Stomach smooth muscle (tissue), 2 donors: ENCODE measurements at regions not wholly inside any gene's neighbourhood (a gene's known extent, or its start where the extent isn't known, plus 50 kb on each side); places are given as distances from the start of the nearest gene placed in this dataset.
"Not testable (repeated sequence)": the region's sequence is repeated elsewhere in the genome, so short reads cannot be mapped to it uniquely, and the experiment has no call there.

ENCODE experiments used
- H3K27ac ChIP-seq: one replicate; pipeline ENCODE4 v1.7.0; 2013; ENCODE audit warnings: mild to moderate bottlenecking, low read length, inconsistent platforms
- H3K27me3 ChIP-seq, 2 donors: one replicate each; pipeline ENCODE4 v1.7.0; 2013; ENCODE audit warnings: low read length in 2 of 2; ENCODE audit not compliant: insufficient read depth in 2 of 2, control insufficient read depth in 1 of 2
- H3K36me3 ChIP-seq, 2 donors: one replicate each; pipeline ENCODE4 v1.7.0; 2013; ENCODE audit warnings: low read length in 2 of 2; ENCODE audit not compliant: control insufficient read depth in 2 of 2, insufficient read depth in 2 of 2
- H3K4me1 ChIP-seq: one replicate; pipeline ENCODE4 v1.7.0; 2013; ENCODE audit warnings: low read length; ENCODE audit not compliant: control insufficient read depth, insufficient read depth
- H3K4me3 ChIP-seq, 2 donors: one replicate each; pipeline ENCODE4 v1.7.0; 2013; ENCODE audit warnings: low read length in 2 of 2
- H3K9ac ChIP-seq, 2 donors: one replicate each; pipeline ENCODE4 v1.7.0; 2013; ENCODE audit warnings: low read length in 2 of 2, mild to moderate bottlenecking in 1 of 2
- H3K9me3 ChIP-seq, 2 donors: one replicate each; pipeline ENCODE4 v1.7.0; 2013; ENCODE audit warnings: low read length in 2 of 2; ENCODE audit not compliant: control insufficient read depth in 2 of 2
- donor health status: healthy.
- donor health status: Pancreatic carcinoma.

DNA sequence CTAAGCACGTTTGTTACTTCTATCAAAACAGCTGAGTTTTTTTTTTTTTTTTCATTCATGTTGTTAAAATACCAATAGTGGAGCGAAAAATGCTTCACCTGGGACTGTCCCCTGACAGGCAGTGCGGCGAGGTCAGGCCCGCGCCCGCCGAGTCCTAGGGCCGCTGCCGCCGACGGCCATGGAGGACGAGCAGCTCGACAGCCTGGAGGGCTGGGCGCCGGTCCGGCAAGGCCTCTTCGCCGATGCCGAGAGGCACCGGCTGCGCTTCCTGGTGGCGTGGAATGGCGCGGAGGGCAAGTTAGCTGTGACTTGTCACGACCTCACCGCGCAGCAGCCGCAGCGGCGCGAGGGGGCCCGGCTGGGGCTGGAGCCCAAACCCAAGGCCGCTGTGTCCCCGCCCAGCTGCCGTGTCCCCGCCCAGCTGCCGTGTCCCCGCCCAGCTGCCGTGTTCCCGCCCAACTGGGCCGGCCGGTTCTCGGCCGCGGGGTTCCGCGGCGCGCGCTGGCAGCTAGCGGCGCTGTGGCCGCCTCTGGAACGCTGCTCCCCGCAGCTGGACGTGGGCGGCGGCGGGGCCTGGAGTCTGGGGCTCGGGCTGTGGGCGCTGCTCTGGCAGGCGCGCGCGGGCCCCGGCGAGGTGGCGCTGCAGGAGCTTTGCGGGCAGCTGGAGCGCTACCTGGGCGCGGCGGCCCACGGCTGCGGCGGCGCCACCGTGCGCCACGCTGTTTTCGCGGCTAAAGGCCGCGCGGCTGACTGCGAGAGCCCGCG is 56.7 kb upstream of the GOLGA8R start:
- not testable (repeated sequence) for H3K36me3 ChIP-seq, H3K27me3 ChIP-seq, H3K9me3 ChIP-seq, H3K27ac ChIP-seq, H3K9ac ChIP-seq, H3K4me1 ChIP-seq
- peak overlapping the region in 1 of 2 donors; percentile 47 for H3K4me3 ChIP-seq

DNA sequence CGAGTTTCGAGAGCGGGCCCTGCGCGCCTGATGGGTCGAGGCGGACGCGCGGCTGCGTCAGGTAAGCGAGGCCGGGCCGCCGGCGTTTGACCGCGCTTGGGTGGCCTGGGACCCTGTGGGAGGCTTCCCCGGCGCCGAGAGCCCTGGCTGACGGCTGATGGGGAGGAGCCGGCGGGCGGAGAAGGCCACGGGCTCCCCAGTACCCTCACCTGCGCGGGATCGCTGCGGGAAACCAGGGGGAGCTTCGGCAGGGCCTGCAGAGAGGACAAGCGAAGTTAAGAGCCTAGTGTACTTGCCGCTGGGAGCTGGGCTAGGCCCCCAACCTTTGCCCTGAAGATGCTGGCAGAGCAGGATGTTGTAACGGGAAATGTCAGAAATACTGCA is 57.3 kb upstream of the GOLGA8R start:
- H3K4me1 ChIP-seq, H3K27me3 ChIP-seq, H3K36me3 ChIP-seq, H3K27ac ChIP-seq, H3K9ac ChIP-seq, H3K9me3 ChIP-seq: not testable (repeated sequence)
- H3K4me3 ChIP-seq: peak overlapping the region in 1 of 2 donors; percentile 47

DNA sequence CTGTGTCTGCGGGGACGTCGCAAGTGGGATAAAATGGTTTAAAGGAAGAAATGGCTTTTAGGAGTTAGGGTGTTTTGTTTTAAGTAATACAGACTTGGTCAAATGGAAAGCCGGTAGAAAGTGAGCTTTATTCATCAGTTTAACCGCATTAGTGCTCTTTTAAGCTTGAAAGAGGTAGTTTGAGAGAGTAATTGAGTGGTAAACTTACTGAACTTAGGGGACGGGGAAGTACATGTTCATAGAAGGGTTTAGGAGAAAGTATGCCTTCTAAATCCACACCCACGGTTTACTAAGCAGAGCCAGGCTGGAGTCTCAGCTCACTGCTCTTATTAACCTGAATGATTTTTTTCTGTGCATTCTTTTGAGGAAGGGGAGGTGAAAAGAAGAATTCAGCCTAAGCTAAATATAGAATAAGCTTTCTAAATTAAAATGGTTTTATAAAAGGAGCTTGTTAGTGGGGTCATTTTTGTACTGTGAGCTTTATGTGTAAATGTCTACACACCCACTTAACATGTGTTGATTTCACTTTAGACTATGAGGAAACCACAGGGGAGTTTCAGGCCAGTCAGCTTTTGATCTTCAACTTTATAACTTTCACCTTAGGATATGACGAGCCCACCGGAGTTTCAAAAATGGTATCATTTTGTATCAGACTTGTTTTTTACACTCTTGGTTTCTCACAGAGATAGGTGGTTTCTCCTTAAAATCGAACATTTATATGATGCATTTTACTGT is 57.9 kb upstream of the GOLGA8R start:
- not testable (repeated sequence) for H3K4me3 ChIP-seq, H3K36me3 ChIP-seq, H3K9ac ChIP-seq, H3K4me1 ChIP-seq, H3K9me3 ChIP-seq, H3K27ac ChIP-seq, H3K27me3 ChIP-seq

DNA sequence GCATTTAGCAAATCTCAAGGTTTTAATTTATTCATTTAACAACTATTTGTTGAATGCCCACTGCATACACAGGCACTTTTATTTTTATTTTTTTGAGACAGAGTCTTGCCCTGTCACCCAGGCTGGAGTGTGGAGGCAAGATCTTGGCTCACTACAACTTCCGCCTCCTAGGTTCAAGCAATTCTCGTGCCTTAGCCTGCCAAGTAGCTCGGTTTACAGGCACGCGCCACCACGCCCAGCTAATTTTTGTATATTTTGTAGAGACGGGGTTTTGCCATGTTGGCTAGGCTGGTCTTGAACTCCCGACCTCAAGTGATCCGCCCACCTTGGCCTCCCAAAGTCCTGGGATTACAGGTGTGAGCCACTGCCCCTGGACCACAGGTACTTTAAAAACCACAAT is 67.0 kb upstream of the GOLGA8Q start:
- not testable (repeated sequence) for H3K9ac ChIP-seq, H3K27ac ChIP-seq, H3K36me3 ChIP-seq, H3K4me3 ChIP-seq, H3K4me1 ChIP-seq, H3K9me3 ChIP-seq, H3K27me3 ChIP-seq

DNA sequence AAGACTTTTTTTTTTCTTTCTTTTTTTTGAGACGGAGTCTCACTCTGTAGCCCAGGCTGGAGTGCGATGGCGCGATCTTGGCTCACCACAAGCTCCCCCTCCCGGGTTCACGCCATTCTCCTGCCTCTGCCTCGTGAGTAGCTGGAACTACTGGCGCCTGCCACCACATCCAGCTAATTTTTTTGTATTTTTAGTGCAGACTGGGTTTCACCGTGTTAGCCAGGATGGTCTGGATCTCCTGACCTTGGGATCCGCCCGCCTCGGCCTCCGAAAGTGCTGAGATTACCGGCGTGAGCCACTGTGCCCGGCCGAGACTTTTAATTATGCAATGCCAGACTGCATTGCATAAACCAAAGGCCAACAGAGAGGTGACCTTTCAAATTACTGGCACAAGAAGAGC is 62.6 kb upstream of the GOLGA8Q start:
- not testable (repeated sequence) for H3K27me3 ChIP-seq, H3K4me1 ChIP-seq, H3K9ac ChIP-seq, H3K27ac ChIP-seq, H3K9me3 ChIP-seq, H3K36me3 ChIP-seq, H3K4me3 ChIP-seq

DNA sequence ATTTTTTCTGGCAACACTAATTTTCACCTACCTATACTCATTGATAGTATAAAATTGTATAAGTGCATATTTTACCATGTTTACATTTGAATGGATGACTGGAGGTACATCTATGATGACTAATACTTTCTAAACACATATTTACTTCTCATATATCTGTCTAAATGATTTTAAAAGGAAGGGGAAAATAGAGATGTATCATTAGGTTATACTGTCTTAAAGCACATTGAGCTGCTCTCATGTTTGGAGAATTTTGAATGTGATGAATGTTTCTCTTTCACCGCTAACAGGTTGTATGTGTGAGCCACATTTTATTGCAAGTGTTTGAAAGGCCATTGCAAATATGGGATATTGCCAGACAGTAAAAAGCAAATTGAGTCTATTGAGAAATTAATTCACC is 61.5 kb upstream of the GOLGA8Q start:
- not testable (repeated sequence) for H3K9ac ChIP-seq, H3K27me3 ChIP-seq, H3K27ac ChIP-seq, H3K4me3 ChIP-seq, H3K4me1 ChIP-seq, H3K36me3 ChIP-seq, H3K9me3 ChIP-seq

DNA sequence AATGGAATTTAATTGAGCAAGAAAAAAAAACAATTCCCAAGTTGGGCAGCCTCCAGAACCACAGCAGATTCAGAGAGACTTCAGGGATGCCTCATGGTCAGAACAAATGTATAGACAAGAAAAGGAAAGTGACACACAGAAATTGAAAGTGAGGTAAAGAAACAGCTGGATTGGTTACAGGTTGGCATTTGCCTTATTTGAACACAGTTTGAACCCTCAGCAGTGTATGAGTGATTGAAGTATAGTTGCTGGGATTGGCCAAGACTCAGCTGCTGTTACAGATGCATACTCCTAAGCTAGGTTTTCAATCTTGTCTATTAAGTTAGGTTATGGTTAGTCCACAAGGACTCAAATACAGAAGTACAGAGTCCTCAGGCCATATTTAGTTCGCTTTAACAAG is 57.9 kb upstream of the GOLGA8Q start:
- not testable (repeated sequence) for H3K4me3 ChIP-seq, H3K36me3 ChIP-seq, H3K9me3 ChIP-seq, H3K9ac ChIP-seq, H3K4me1 ChIP-seq, H3K27ac ChIP-seq, H3K27me3 ChIP-seq

DNA sequence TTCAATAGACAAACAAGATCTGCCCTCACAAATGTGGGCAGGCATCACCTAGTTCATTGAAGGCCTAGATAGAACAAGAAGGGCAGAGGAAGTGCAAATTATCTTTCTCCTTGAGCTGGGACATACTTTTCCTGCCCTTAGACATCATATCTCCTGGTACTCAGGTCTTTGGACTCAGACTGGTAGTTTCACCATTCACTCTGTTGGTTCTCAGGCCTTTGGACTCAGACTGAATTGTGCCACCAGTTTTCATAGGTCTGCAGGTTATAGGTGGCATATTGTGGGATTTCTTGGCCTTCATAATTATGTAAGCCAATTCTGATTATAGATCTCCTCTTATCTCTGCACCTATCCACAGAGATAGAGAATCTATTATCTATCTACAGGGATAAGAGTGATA is 54.6 kb upstream of the GOLGA8Q start:
- H3K9me3 ChIP-seq, H3K9ac ChIP-seq, H3K27me3 ChIP-seq, H3K4me3 ChIP-seq, H3K36me3 ChIP-seq, H3K27ac ChIP-seq, H3K4me1 ChIP-seq: not testable (repeated sequence)

DNA sequence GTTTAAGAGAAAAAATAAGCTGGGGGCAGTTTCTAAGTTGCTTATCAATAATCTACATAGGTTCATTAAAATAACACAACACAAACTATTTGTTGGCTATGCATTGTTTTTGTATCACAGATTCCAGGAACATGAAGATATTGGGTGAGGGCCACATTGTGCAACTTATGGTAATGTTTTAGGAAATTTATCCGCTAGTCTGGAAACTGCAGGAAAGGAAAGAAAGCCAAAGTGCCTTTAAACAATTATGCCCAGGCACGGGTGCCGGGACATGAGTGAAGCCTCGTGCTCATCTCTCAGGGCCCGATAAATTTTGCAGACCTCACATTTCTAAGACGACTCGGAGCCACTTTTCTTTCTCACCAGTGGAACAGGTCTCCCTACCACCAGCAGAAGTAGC is 52.6 kb upstream of the GOLGA8Q start:
- H3K4me3 ChIP-seq, H3K9ac ChIP-seq, H3K9me3 ChIP-seq, H3K27me3 ChIP-seq, H3K4me1 ChIP-seq, H3K27ac ChIP-seq, H3K36me3 ChIP-seq: not testable (repeated sequence)

DNA sequence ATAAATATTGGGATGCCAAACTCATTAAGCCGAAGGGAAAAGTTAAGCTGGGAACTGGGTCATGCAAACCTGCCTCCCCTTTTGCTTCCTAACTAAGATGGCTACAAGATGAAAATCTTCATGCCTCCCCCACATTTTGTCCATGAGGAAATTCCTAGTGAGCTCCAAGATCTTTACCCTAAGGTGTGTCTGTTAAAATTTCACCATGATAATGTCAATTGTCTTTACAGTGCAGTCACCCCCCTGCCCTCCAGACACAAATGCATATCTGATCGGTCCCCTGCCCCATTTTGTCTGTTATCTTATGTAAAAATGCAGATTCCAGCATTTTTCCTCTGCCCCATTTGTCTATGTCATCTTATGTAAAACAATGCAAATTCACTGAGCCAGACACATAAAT is 51.3 kb upstream of the GOLGA8Q start:
- not testable (repeated sequence) for H3K27me3 ChIP-seq, H3K4me3 ChIP-seq, H3K9me3 ChIP-seq, H3K36me3 ChIP-seq, H3K9ac ChIP-seq, H3K4me1 ChIP-seq, H3K27ac ChIP-seq
